ENCODE measurements at regions not wholly inside any gene's neighbourhood (a gene's known extent, or its start where the extent isn't known, plus 50 kb on each side); places are given as distances from the start of the nearest gene placed in this dataset.

DNA sequence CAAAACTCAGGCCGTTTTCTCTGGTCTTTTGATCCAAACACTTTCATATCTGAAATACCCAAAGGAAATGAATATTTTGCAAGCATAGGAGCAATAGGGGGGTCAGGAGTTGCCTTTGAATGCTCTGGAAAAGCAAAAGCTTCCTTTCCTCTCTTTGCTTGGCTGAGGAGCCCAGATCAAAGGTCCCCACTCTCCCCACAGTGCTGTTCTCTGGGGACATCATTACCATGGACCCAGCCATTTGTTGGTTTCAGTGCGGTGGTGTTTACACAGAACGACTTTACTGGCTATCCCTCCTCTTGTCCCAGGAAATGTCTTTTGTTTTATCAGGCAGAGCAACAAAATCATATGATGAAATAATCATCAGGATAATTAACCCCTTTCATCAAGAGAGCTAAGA is 1089.1 kb downstream of the TBC1D22A start:
- no peak for TF ChIP-seq ZFP30 (CRISPR knock-in tag; IDR thresholded peaks at IDR 0.05)
- TF ChIP-seq CREB5 (CRISPR knock-in tag; IDR thresholded peaks at IDR 0.05; ENCODE audit: low read depth) = no peak
- no peak for TF ChIP-seq ZFP3 (CRISPR knock-in tag; IDR thresholded peaks at IDR 0.05)
- TF ChIP-seq ARNTL (CRISPR knock-in tag; IDR thresholded peaks at IDR 0.05; ENCODE audit: borderline replicate concordance, low read depth) = no peak
- TF ChIP-seq, protein P1, sequence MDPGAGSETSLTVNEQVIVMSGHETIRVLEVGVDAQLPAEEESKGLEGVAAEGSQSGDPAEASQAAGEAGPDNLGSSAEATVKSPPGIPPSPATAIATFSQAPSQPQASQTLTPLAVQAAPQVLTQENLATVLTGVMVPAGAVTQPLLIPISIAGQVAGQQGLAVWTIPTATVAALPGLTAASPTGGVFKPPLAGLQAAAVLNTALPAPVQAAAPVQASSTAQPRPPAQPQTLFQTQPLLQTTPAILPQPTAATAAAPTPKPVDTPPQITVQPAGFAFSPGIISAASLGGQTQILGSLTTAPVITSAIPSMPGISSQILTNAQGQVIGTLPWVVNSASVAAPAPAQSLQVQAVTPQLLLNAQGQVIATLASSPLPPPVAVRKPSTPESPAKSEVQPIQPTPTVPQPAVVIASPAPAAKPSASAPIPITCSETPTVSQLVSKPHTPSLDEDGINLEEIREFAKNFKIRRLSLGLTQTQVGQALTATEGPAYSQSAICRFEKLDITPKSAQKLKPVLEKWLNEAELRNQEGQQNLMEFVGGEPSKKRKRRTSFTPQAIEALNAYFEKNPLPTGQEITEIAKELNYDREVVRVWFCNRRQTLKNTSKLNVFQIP (CRISPR knock-in tag; IDR thresholded peaks at IDR 0.05; ENCODE audit: borderline replicate concordance, low read depth) = no peak
- TF ChIP-seq TOX (CRISPR knock-in tag; IDR thresholded peaks at IDR 0.05; ENCODE audit: borderline replicate concordance) = no peak
- TF ChIP-seq TCF4 (CRISPR knock-in tag; IDR thresholded peaks at IDR 0.05; ENCODE audit: borderline replicate concordance) = no peak
- no peak for TF ChIP-seq OSR1 (CRISPR knock-in tag; IDR thresholded peaks at IDR 0.05)
- TF ChIP-seq, protein P2, sequence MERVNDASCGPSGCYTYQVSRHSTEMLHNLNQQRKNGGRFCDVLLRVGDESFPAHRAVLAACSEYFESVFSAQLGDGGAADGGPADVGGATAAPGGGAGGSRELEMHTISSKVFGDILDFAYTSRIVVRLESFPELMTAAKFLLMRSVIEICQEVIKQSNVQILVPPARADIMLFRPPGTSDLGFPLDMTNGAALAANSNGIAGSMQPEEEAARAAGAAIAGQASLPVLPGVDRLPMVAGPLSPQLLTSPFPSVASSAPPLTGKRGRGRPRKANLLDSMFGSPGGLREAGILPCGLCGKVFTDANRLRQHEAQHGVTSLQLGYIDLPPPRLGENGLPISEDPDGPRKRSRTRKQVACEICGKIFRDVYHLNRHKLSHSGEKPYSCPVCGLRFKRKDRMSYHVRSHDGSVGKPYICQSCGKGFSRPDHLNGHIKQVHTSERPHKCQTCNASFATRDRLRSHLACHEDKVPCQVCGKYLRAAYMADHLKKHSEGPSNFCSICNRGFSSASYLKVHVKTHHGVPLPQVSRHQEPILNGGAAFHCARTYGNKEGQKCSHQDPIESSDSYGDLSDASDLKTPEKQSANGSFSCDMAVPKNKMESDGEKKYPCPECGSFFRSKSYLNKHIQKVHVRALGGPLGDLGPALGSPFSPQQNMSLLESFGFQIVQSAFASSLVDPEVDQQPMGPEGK (CRISPR knock-in tag; IDR thresholded peaks at IDR 0.05; ENCODE audit: borderline replicate concordance) = no peak
- no peak for TF ChIP-seq GLIS3 (CRISPR knock-in tag; IDR thresholded peaks at IDR 0.05)

Data from SK-N-SH treated with all-trans-retinoic acid at 6 μM for 48 hours (cell line).